ENCODE measurements at regions not wholly inside any gene's neighbourhood (a gene's known extent, or its start where the extent isn't known, plus 50 kb on each side); places are given as distances from the start of the nearest gene placed in this dataset.

DNA sequence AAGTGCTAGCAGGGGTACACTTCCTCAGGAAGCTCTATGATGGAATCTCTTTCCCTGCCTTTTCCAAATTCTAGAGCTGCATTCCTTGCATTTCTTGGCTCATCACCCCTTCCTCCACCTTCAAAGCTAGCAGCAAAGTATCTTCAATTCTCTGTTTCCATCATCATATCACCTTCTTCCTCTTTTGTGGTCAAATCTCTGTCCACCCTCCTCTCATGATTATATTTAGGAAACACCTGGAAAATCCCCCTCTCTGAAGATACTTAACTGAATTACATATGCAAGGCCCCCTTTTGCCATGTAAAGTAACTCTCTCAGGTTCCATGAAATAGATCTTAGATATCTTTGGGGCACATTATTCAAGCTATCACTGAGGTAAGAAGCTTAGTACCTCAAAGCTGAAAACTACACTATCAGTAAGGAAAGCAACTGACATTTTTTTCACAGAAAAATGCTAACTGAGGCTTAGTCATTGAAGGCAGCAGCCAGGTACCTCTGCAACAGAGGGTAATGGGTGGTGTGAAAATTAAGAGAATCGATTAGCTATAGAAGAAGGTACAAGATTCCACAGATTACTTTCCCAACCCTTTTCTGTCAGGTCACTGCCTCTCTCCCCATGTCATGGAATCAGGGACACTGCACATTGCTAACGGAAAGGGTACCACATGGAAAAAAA lies 197.3 kb downstream of the MACC1 start:
- TF ChIP-seq, protein P1, sequence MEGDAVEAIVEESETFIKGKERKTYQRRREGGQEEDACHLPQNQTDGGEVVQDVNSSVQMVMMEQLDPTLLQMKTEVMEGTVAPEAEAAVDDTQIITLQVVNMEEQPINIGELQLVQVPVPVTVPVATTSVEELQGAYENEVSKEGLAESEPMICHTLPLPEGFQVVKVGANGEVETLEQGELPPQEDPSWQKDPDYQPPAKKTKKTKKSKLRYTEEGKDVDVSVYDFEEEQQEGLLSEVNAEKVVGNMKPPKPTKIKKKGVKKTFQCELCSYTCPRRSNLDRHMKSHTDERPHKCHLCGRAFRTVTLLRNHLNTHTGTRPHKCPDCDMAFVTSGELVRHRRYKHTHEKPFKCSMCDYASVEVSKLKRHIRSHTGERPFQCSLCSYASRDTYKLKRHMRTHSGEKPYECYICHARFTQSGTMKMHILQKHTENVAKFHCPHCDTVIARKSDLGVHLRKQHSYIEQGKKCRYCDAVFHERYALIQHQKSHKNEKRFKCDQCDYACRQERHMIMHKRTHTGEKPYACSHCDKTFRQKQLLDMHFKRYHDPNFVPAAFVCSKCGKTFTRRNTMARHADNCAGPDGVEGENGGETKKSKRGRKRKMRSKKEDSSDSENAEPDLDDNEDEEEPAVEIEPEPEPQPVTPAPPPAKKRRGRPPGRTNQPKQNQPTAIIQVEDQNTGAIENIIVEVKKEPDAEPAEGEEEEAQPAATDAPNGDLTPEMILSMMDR (IDR thresholded peaks at IDR 0.05; ENCODE audit: low read length), result no peak
- TF ChIP-seq EZH2 (IDR thresholded peaks at IDR 0.05; ENCODE audit: borderline replicate concordance, low read length), result no peak
